Ishikawa (cell line): ENCODE measurements at regions not wholly inside any gene's neighbourhood (a gene's known extent, or its start where the extent isn't known, plus 50 kb on each side); places are given as distances from the start of the nearest gene placed in this dataset.

Experiments
- CEBPB ChIP-seq: IDR thresholded peaks from 2 replicates; pipeline ENCODE4 v1.6.1; 2012
- CREB1 ChIP-seq: IDR thresholded peaks from 2 replicates; pipeline ENCODE4 v1.6.1; 2012; ENCODE audit warnings: low read depth
- EGR1 ChIP-seq: IDR thresholded peaks from 2 replicates; pipeline ENCODE4 v1.6.1; 2012
- EP300 ChIP-seq: IDR thresholded peaks from 2 replicates; pipeline ENCODE4 v1.6.1; 2012; ENCODE audit warnings: borderline replicate concordance
- FOXM1 ChIP-seq: IDR thresholded peaks from 2 replicates; pipeline ENCODE4 v1.6.1; 2012; ENCODE audit warnings: low read depth, borderline replicate concordance
- NFIC ChIP-seq: IDR thresholded peaks from 2 replicates; pipeline ENCODE4 v1.6.1; 2012
- RAD21 ChIP-seq: IDR thresholded peaks from 2 replicates; pipeline ENCODE4 v1.6.1; 2012; ENCODE audit warnings: low read depth
- TAF1 ChIP-seq: IDR thresholded peaks from 2 replicates; pipeline ENCODE4 v1.6.1; 2012; ENCODE audit warnings: low read depth, mild to moderate bottlenecking
- TCF12 ChIP-seq: IDR thresholded peaks from 2 replicates; pipeline ENCODE4 v1.6.1; 2012; ENCODE audit warnings: low read depth
- TEAD4 ChIP-seq: IDR thresholded peaks from 2 replicates; pipeline ENCODE4 v1.6.1; 2012
- USF1 ChIP-seq: IDR thresholded peaks from 2 replicates; pipeline ENCODE4 v1.6.1; 2012
- YY1 ChIP-seq: IDR thresholded peaks from 2 replicates; pipeline ENCODE4 v1.6.1; 2012; ENCODE audit warnings: low read depth
- ZBTB7A ChIP-seq: IDR thresholded peaks from 2 replicates; pipeline ENCODE4 v1.6.1; 2012; ENCODE audit warnings: low read depth
- TF ChIP-seq, protein P1 (sequence below): IDR thresholded peaks from 2 replicates; pipeline ENCODE4 v1.6.1; 2012
- TF ChIP-seq, protein P2 (sequence below): IDR thresholded peaks from 2 replicates; pipeline ENCODE4 v1.6.1; 2012; ENCODE audit warnings: low read depth, mild to moderate bottlenecking

DNA sequence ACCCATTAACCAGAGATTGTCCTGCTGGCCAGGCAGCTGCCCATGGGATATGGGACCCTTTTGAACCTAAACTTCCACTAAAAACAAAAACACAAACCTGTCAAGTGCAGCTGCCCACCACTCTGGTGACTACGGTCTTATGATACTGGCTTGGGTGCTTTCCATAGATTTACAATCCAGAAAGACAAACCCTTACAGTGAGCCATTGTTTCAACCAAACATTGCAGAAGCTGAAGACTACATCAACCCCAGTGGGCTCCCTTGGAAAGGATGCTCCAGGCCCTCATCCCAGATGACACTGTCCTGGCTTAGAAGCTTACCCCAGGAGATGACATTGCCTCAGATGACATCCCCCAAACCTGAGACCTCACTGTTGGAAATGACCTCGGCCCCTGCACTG, 56.9 kb upstream of the WNT11 start:
- TF ChIP-seq TCF12 (no peak), TEAD4 (no peak), EP300 (no peak), FOXM1 (no peak), USF1 (no peak), ZBTB7A (no peak), TAF1 (no peak), CEBPB (no peak), RAD21 (no peak), YY1 (no peak), NFIC (no peak), CREB1 (no peak), EGR1 (no peak)
- TF ChIP-seq, protein P1, sequence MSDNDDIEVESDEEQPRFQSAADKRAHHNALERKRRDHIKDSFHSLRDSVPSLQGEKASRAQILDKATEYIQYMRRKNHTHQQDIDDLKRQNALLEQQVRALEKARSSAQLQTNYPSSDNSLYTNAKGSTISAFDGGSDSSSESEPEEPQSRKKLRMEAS, result no peak
- TF ChIP-seq, protein P2, sequence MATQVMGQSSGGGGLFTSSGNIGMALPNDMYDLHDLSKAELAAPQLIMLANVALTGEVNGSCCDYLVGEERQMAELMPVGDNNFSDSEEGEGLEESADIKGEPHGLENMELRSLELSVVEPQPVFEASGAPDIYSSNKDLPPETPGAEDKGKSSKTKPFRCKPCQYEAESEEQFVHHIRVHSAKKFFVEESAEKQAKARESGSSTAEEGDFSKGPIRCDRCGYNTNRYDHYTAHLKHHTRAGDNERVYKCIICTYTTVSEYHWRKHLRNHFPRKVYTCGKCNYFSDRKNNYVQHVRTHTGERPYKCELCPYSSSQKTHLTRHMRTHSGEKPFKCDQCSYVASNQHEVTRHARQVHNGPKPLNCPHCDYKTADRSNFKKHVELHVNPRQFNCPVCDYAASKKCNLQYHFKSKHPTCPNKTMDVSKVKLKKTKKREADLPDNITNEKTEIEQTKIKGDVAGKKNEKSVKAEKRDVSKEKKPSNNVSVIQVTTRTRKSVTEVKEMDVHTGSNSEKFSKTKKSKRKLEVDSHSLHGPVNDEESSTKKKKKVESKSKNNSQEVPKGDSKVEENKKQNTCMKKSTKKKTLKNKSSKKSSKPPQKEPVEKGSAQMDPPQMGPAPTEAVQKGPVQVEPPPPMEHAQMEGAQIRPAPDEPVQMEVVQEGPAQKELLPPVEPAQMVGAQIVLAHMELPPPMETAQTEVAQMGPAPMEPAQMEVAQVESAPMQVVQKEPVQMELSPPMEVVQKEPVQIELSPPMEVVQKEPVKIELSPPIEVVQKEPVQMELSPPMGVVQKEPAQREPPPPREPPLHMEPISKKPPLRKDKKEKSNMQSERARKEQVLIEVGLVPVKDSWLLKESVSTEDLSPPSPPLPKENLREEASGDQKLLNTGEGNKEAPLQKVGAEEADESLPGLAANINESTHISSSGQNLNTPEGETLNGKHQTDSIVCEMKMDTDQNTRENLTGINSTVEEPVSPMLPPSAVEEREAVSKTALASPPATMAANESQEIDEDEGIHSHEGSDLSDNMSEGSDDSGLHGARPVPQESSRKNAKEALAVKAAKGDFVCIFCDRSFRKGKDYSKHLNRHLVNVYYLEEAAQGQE, result no peak

DNA sequence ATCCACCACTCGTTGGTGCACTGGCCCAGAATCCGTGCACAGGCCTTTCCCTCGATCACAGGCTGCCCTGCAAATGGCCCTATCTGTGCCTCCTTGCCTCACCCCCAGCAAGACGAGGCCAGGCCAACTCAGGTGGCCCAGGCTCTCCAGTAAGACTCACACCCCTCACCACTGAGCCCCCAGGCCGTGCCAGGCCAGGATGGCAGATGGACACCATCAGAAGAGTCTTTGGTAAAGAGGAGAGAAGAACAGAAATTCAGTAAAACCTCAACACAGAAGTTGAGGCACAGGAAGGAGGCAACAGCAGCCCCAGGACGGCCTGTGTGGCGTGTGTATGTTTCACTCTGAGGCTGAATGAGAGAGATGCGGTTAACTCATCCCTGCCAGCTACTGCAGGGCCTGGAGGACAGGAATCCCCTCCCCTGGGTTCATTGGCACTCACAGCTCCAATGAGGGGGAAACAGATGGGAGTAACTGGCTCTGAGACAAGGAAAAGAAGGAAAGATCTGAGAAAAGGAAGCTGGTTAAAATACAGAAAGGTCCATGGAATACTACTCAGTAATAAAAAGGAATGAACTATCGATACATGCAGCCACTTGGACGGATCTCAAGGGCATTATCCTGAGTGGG, 54.1 kb upstream of the WNT11 start:
- TF ChIP-seq FOXM1 (no peak), USF1 (no peak), ZBTB7A (no peak), TCF12 (no peak), EP300 (no peak), TEAD4 (no peak), YY1 (no peak), TAF1 (no peak), RAD21 (no peak), CREB1 (no peak), EGR1 (no peak), CEBPB (no peak), NFIC (no peak)
- TF ChIP-seq, protein P1, result no peak
- TF ChIP-seq, protein P2, result no peak

GRCh38 chr11:76259299-76259908, 53.1 kb upstream of the WNT11 start:
- TF ChIP-seq EGR1 (no peak), CREB1 (no peak), EP300 (no peak), TAF1 (no peak)
- TF ChIP-seq, protein P2, result no peak

GRCh38 chr11:76257074-76257719, 50.9 kb upstream of the WNT11 start:
- TF ChIP-seq TAF1, result no peak
- no peak for TF ChIP-seq RAD21
- no peak for TF ChIP-seq YY1
- no peak for TF ChIP-seq USF1
- no peak for TF ChIP-seq FOXM1
- TF ChIP-seq, protein P1, result no peak
- TF ChIP-seq NFIC, result no peak
- TF ChIP-seq CEBPB, result no peak
- TF ChIP-seq, protein P2, result no peak
- no peak for TF ChIP-seq ZBTB7A
- TF ChIP-seq CREB1, result no peak
- TF ChIP-seq TCF12, result no peak
